Subcutaneous abdominal adipose tissue (tissue), 5 donors: ENCODE measurements at regions not wholly inside any gene's neighbourhood (a gene's known extent, or its start where the extent isn't known, plus 50 kb on each side); places are given as distances from the start of the nearest gene placed in this dataset.
A peak's percentile ranks its signal among the peaks of the same experiment; 100 is the strongest.

ENCODE experiments used
- H3K27ac ChIP-seq: one replicate; pipeline ENCODE4 v1.7.0; 2013; ENCODE audit warnings: low read depth, mild to moderate bottlenecking, inconsistent platforms, low read length, moderate library complexity
- H3K27me3 ChIP-seq, 5 donors: one replicate each; pipeline ENCODE4 v1.7.0; 2013; ENCODE audit warnings: low read length in 5 of 5, inconsistent platforms in 1 of 5; ENCODE audit not compliant: control insufficient read depth in 5 of 5, insufficient read depth in 4 of 5
- H3K36me3 ChIP-seq, 5 donors: one replicate each; pipeline ENCODE4 v1.7.0; 2013; ENCODE audit warnings: low read length in 5 of 5; ENCODE audit not compliant: control insufficient read depth in 5 of 5, insufficient read depth in 5 of 5
- H3K4me1 ChIP-seq, 5 donors: one replicate each; pipeline ENCODE4 v1.7.0; 2013; ENCODE audit warnings: low read length in 5 of 5, mild to moderate bottlenecking in 3 of 5, moderate library complexity in 1 of 5; ENCODE audit not compliant: control insufficient read depth in 5 of 5, insufficient read depth in 5 of 5
- H3K4me3 ChIP-seq, 5 donors: one replicate each; pipeline ENCODE4 v1.7.0; 2013; ENCODE audit warnings: low read length in 5 of 5, low read depth in 1 of 5
- H3K9ac ChIP-seq, 5 donors: one replicate each; pipeline ENCODE4 v1.7.0; 2013; ENCODE audit warnings: low read length in 5 of 5, mild to moderate bottlenecking in 4 of 5, moderate library complexity in 3 of 5
- H3K9me3 ChIP-seq, 5 donors: one replicate each; pipeline ENCODE4 v1.7.0; 2013; ENCODE audit warnings: low read length in 5 of 5; ENCODE audit not compliant: control insufficient read depth in 5 of 5
- donor health status: healthy.
- donor health status: healthy.
- donor health status: healthy.
- donor health status: healthy.
- donor health status: healthy.

- H3K27me3 ChIP-seq = peaks cover 23 to 38% (median 30%) of the 10 kb centered on the region in 5 donors
- H3K4me3 ChIP-seq = no peak overlapping the region
- no peaks in the 10 kb centered on the region for H3K36me3 ChIP-seq
- no peak overlapping the region for H3K9ac ChIP-seq
- H3K4me1 ChIP-seq = peaks cover 0 to 15% (median 14%) of the 10 kb centered on the region in 5 donors
- H3K27ac ChIP-seq = no peak overlapping the region
- H3K9me3 ChIP-seq = no peaks in the 10 kb centered on the region
Observed at GRCh38 chr17:72588961-72589360, 468.1 kb downstream of the SOX9 start.

DNA sequence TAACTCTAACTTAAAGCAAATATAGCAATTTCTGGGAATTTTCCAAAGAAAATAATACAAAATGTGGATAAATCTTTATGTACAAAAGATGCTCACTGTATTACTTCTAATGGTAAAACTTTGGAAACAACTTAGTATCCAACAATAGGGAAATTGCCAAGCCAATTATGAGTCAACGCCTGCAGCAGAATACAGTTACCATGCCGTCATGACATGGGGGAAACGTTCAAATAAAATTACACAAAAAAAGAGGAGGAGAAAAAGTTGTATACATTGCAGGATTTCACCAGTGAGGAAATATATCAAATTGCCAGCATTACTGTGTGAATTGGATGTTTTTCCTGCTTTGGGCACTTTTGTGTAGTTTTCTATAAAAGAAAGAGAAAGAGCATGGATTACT lies 469.6 kb downstream of the SOX9 start:
- Histone ChIP-seq H3K36me3 (no peaks in the 10 kb centered on the region), H3K4me3 (no peak overlapping the region), H3K9me3 (no peaks in the 10 kb centered on the region), H3K4me1 (peaks cover 0 to 15% (median 14%) of the 10 kb centered on the region in 5 donors), H3K9ac (no peak overlapping the region), H3K27me3 (peaks cover 23 to 38% (median 35%) of the 10 kb centered on the region in 5 donors), H3K27ac (no peak overlapping the region)

- peaks cover 0 to 15% (median 14%) of the 10 kb centered on the region in 5 donors for H3K4me1 ChIP-seq
- H3K27me3 ChIP-seq = peaks cover 23 to 38% (median 35%) of the 10 kb centered on the region in 5 donors
- H3K27ac ChIP-seq = no peak overlapping the region
- H3K4me3 ChIP-seq = no peak overlapping the region
- H3K9me3 ChIP-seq = no peaks in the 10 kb centered on the region
- H3K36me3 ChIP-seq = no peaks in the 10 kb centered on the region
- H3K9ac ChIP-seq = no peak overlapping the region
Observed at GRCh38 chr17:72590882-72591281, 470.1 kb downstream of the SOX9 start.

DNA sequence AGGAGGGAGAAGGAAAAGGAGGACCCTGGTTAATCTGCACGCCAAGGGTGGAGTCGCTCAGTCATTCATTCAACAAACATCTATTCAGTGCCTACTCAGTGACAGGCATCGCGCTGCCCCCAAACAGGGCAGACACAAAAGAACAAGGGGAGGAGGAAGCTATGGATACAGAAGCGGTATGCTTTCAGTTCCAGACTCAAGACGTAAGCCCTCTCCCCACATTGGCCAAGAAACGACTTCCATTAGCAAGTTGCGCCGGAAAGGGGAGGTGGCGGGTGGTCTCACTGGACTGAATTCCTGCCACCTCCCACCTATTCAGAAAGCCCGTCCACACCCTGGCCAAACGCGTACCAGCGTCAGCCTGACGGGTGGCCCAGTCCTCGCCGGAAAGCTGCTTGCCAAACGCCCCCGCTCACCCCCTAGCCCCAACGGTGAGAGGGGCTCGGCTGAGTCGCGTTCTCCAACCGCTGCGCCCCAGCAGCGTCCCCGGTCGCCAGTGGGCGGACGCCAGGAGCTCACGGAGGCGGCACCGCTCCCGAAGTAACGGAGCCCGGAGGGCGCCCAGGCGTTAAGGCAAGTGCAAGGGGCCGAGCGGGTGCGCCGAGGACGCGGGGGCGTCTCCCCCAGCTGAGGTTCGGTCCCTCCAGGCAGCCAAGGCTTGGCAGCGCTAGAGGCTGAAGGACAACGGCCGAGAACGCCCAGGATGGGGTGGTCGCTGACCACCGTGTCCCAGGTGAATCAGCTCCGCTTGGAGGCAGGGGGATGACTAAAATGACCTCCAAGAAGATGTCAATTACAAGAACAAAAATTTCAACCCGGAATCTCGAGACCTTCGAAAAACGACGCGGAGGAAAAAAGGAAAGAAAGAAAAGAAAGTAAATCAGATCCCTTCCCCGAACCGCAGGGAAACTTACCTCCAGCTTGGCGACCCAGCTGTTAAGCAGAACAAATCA lies 470.7 kb downstream of the SOX9 start:
- H3K4me3 ChIP-seq = peak overlapping the region; percentile 48 to 62 (median 53)
- H3K27ac ChIP-seq = no peak overlapping the region
- H3K27me3 ChIP-seq = peaks cover 23 to 38% (median 35%) of the 10 kb centered on the region in 5 donors
- H3K4me1 ChIP-seq = peaks cover 0 to 15% (median 14%) of the 10 kb centered on the region in 5 donors
- no peaks in the 10 kb centered on the region for H3K36me3 ChIP-seq
- no peaks in the 10 kb centered on the region for H3K9me3 ChIP-seq
- no peak overlapping the region for H3K9ac ChIP-seq

DNA sequence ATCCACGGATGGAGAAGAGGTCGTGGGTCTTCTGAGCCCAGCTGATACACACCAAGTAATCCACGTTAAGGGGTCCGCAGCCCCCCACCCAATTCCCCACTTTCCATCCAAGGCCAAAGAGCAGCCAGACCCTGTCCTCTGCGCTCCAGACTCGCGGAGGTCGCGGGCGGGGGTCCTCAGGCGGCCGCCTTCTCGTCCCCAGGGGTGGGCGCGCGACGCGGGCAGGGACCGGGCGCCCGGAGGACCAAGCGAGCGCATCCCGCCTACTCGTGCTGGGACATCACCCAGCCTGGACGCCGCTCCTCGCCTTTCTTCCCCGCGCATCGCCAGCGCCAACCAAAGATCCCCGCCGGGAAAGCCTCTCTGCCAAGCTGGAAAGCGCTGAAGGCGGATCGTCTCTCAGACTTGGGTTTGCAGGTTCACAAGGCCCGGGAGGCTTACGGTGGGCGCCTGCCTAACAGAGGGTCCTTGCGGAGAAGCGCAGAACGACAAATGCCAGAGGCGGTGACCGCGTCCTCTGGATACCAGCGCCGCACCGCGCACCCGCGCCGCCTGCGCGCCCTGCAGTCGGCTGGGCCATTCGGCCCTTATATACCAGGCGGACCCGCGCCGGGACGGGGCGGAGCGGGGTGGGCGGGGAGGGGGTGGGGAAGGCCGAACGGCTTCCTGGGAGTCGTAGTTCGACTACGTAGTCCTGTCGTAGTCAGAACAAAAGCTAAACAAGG lies 471.6 kb downstream of the SOX9 start:
- H3K27ac ChIP-seq = no peak overlapping the region
- peaks cover 23 to 38% (median 33%) of the 10 kb centered on the region in 5 donors for H3K27me3 ChIP-seq
- H3K9me3 ChIP-seq = no peaks in the 10 kb centered on the region
- peak overlapping the region; percentile 48 to 62 (median 53) for H3K4me3 ChIP-seq
- H3K4me1 ChIP-seq = peaks cover 0 to 15% (median 14%) of the 10 kb centered on the region in 5 donors
- no peak overlapping the region for H3K9ac ChIP-seq
- no peaks in the 10 kb centered on the region for H3K36me3 ChIP-seq

DNA sequence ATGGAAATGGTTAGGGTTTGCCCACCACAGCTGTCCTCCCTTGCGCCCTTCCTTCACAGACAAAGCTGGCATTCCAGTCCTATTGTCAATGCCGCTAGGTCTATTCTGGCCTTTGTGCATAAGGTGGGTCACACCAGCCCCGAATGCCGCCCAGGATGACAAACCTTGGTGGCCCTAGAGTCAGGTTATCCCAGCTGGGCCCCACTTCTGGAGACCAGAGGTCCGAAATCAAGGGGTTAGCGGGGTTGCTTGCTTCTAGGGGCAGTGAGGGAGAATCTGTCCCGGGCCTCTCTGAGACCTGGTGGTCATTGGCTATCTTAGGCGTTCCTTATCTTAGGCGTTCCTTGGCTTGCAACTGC lies 472.1 kb downstream of the SOX9 start:
- no peaks in the 10 kb centered on the region for H3K9me3 ChIP-seq
- no peak overlapping the region for H3K4me3 ChIP-seq
- H3K27me3 ChIP-seq = peaks cover 23 to 38% (median 32%) of the 10 kb centered on the region in 5 donors
- no peaks in the 10 kb centered on the region for H3K36me3 ChIP-seq
- peaks cover 0 to 15% (median 14%) of the 10 kb centered on the region in 5 donors for H3K4me1 ChIP-seq
- H3K27ac ChIP-seq = no peak overlapping the region
- no peak overlapping the region for H3K9ac ChIP-seq

DNA sequence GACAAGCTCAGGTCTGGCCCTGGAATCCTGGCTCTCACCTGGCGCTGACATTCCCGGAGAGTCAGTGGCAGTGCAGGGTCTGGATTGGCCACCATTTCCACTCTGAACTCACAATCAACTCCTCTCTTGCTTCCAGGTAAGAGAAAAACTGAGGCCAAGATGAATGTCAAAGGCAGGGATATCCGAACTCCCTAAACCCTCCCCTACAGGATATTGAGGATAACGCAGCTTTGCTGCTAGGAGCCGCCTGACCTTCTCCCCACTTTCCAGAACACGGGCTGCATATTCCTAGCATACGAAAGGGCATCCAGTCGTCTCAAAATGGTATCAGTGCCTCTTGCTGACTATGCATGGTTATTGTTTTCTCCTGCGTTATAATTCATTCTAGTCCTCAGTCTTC lies 473.4 kb downstream of the SOX9 start:
- H3K4me3 ChIP-seq = no peak overlapping the region
- no peak overlapping the region for H3K9ac ChIP-seq
- H3K4me1 ChIP-seq = peaks cover 0 to 15% (median 14%) of the 10 kb centered on the region in 5 donors
- H3K27ac ChIP-seq = no peak overlapping the region
- no peaks in the 10 kb centered on the region for H3K36me3 ChIP-seq
- H3K27me3 ChIP-seq = peaks cover 19 to 34% (median 27%) of the 10 kb centered on the region in 5 donors
- no peaks in the 10 kb centered on the region for H3K9me3 ChIP-seq
